ENCODE measurements at regions not wholly inside any gene's neighbourhood (a gene's known extent, or its start where the extent isn't known, plus 50 kb on each side); places are given as distances from the start of the nearest gene placed in this dataset.

GRCh38 chr10:33688506-33688905 is 354.0 kb upstream of the NRP1 start:
- no peak for DNase-seq

GRCh38 chr10:33684211-33684611 is 349.7 kb upstream of the NRP1 start:
- DNase-seq: no peak

GRCh38 chr10:33681595-33681994 is 347.1 kb upstream of the NRP1 start:
- DNase-seq: no peak

GRCh38 chr10:33680036-33680435 is 345.6 kb upstream of the NRP1 start:
- no peak for DNase-seq

- DNase-seq: no peak
Measured at GRCh38 chr10:33676606-33677339, 342.3 kb upstream of the NRP1 start.

GRCh38 chr10:33674986-33675599 is 340.6 kb upstream of the NRP1 start:
- no peak for DNase-seq

GRCh38 chr10:33674491-33674890 is 340.0 kb upstream of the NRP1 start:
- no peak for DNase-seq

GRCh38 chr10:33673839-33674415 is 339.5 kb upstream of the NRP1 start:
- no peak for DNase-seq

- DNase-seq: no peak
Measured at GRCh38 chr10:33669904-33670303, 335.4 kb upstream of the NRP1 start.

GRCh38 chr10:33666686-33667480 is 332.4 kb upstream of the NRP1 start:
- DNase-seq: no peak

GRCh38 chr10:33665501-33665900 is 331.0 kb upstream of the NRP1 start:
- DNase-seq: no peak

- no peak for DNase-seq
Measured at GRCh38 chr10:33664070-33664469, 329.6 kb upstream of the NRP1 start.

- no peak for DNase-seq
Measured at GRCh38 chr10:33661580-33662336, 327.3 kb upstream of the NRP1 start.

GRCh38 chr10:33660329-33660728 is 325.9 kb upstream of the NRP1 start:
- no peak for DNase-seq

GRCh38 chr10:33657913-33658312 is 323.4 kb upstream of the NRP1 start:
- DNase-seq: no peak

GRCh38 chr10:33657154-33657908 is 322.9 kb upstream of the NRP1 start:
- no peak for DNase-seq

GRCh38 chr10:33655921-33656320 is 321.5 kb upstream of the NRP1 start:
- DNase-seq: no peak

- DNase-seq: no peak
Measured at GRCh38 chr10:33655165-33655815, 320.8 kb upstream of the NRP1 start.

- no peak for DNase-seq
Measured at GRCh38 chr10:33653584-33654367, 319.3 kb upstream of the NRP1 start.

GRCh38 chr10:33652870-33653269 is 318.4 kb upstream of the NRP1 start:
- no peak for DNase-seq

Measured in T-helper 2 cell (primary cell).